Gastrocnemius medialis (tissue), 4 donors: ENCODE measurements at regions not wholly inside any gene's neighbourhood (a gene's known extent, or its start where the extent isn't known, plus 50 kb on each side); places are given as distances from the start of the nearest gene placed in this dataset.

Experiments
- POLR2A ChIP-seq, 2 donors: fragments of 450-650 bp; IDR thresholded peaks; one replicate each; pipeline ENCODE4 v1.6.1; 2017; ENCODE audit warnings: antibody characterized with exemption in 2 of 2, mild to moderate bottlenecking in 2 of 2, moderate library complexity in 2 of 2
- TF ChIP-seq, protein P1 (sequence below), 5 experiments: fragments of 450-650 bp in 3 of 5; fragments of 200-600 bp in 2 of 5; sonication (generic) in 2 of 5; IDR thresholded peaks in 4 of 5; conservative IDR thresholded peaks in 1 of 5; 1 replicate in 4 of 5; 2 replicates in 1 of 5; pipeline ENCODE4 v1.5.1; 2016 to 2019; ENCODE audit warnings: antibody characterized with exemption in 5 of 5, mild to moderate bottlenecking in 3 of 5, moderate library complexity in 3 of 5

DNA sequence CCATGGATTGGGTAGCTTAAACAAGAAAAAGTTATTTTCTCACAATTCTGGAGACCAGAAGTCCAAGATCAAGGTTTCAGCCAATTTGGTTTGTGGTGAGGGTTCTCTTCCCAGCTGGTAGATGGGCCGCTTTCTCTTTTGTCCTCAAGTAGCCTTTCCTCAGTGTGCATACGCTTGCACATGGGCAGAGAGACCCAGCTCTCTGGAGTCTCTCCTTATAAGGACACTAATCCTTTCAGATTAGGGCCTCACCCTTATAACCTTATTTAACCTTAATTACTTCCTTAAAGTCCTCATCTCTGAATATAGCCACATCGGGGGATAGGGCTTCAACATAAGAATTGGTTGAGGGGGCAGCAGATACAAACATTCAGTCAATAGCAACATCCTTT, 68.4 kb upstream of the NLK start:
- TF ChIP-seq, protein P1, sequence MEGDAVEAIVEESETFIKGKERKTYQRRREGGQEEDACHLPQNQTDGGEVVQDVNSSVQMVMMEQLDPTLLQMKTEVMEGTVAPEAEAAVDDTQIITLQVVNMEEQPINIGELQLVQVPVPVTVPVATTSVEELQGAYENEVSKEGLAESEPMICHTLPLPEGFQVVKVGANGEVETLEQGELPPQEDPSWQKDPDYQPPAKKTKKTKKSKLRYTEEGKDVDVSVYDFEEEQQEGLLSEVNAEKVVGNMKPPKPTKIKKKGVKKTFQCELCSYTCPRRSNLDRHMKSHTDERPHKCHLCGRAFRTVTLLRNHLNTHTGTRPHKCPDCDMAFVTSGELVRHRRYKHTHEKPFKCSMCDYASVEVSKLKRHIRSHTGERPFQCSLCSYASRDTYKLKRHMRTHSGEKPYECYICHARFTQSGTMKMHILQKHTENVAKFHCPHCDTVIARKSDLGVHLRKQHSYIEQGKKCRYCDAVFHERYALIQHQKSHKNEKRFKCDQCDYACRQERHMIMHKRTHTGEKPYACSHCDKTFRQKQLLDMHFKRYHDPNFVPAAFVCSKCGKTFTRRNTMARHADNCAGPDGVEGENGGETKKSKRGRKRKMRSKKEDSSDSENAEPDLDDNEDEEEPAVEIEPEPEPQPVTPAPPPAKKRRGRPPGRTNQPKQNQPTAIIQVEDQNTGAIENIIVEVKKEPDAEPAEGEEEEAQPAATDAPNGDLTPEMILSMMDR (IDR thresholded peaks at IDR 0.05 in 4 of 5, conservative IDR thresholded peaks at IDR 0.05 in 1 of 5): no peak
- TF ChIP-seq POLR2A (IDR thresholded peaks at IDR 0.05): no peak
